GM21529 (cell line): ENCODE measurements at regions not wholly inside any gene's neighbourhood (a gene's known extent, or its start where the extent isn't known, plus 50 kb on each side); places are given as distances from the start of the nearest gene placed in this dataset.

Experiments used
- ATAC-seq: cut with Tn5 transposase; IDR thresholded peaks from one replicate; pipeline ENCODE4 v1.9.1; 2021; ENCODE audit not compliant: unreplicated experiment

DNA sequence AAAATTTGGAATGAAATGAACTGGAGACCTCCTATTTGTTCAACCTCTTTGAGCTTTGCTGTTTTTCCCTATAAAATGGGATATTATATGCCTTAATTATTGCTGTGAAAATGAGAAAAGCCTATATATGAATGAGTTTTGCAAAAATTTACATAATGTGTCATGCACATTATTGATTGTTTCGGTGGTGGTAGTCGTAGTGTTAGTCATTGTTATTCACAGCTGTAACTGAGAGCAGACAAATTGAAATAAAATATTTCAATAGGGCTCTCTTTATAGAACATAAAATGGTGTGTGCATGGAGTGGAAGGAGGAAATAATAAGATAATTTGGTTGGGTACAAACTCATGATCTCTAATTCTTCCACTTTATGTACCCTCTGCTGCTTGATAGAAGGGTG, 153.7 kb upstream of the GADL1 start:
- ATAC-seq = no peak

DNA sequence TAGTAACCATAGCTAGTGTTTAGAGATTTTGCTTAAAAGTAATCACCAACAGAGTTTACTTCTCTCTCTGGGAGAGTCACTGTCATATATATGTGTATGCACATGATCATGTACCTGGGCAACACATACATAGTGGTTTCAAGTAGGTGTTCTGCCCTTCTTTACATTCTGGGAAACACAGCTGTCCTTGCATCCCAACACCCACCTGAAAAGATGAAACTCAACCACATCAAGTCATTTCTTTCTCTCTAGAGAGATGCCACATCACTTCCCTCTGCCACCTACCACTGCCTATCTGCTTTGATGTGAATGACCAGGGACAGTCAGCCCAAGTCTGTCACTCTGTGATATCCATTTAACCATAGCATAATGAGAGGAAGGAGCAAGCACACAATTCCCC, 155.8 kb upstream of the GADL1 start:
- ATAC-seq = no peak

DNA sequence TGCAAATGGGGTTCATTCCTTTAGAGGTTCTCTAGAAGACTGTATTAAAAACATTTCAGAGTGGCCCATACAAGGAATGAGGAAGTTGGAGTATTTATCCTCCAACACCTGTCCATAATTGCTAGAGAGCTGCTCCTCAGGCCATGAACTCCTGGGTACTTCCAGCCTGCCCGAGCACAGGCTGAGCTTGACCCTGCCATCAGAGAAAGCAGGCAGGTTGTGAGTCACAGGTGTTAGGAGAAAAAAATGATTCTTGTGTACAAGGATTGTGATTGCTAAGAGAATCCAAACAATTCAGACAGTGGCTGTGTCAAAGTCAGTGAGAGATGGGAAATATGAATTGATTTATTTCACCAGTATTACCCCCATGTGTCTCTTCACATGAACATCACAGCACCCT, 156.8 kb upstream of the GADL1 start:
- ATAC-seq = no peak

DNA sequence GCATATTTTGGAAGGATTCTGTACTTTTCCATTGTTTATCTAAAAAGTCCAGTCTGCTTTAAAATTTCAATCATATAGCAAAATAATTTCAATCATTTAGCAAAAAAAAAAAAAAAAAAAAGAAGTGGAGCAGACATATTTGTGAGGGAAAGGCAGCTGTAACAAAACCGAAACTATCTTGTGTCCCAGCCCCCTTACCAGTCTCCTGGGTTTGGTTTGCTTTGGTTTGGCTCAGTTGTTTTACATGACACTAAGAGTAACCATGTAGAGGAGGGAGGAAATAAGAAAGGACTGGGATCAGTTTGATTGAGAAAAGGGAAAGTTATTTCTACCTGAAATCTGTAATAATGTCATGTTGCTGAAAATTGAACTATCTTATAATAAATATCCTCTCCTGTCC, 158.8 kb upstream of the GADL1 start:
- no peak for ATAC-seq

DNA sequence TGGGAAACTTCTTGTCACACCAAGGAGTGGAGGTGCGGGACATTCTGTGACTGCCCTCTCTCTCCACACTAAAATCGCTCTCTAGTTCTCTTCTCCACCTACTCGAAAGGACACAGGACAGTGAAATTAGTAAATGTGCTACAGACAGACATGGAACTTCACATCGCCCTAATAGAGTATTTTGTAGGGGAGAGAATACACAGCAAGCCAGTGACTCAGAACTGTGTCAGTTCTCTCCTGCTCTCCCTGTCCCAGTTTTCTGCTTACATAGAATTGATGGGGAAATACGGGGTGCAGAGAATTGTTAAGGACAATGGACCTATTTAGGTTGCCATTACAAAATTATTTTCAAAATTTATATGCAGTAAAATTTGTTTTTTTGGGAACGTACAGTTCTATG, 159.6 kb upstream of the GADL1 start:
- ATAC-seq = no peak

DNA sequence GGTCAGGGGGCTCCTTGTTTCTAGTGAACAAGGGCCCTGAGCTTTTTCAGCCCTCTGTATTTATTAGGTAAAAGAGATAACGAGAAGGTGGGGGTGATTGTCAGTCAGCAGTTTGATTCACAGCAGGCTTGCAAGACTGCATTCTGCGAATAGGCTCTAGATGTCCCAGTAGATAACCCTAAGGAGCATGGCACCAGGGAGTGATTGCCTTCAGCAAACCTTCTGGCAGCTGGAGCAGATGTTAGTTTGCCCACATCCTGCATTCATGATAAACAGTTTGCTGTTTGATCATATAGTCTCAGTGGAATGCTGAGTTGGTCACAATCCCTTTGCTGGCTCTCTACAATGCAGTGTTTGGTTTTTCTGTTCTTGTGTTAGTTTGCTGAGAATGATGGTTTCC, 161.3 kb upstream of the GADL1 start:
- ATAC-seq = no peak

DNA sequence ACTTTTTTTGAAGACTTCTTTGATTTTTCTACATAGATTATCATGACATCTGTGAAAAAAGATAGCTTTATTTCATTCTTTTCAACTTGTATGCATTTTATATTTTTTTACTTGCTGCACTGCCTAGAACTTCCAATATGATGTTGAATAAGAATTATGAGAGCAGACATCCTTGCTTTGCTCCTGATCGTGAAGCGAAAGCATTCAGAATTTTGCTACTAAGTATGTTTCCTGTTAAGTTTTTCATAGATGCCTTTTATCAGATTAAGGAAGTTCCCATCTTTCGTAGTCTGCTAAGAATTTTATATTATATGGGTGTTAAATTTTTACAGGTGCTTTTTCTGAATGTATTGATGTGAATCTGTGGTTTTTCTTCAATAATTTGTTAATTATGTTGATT, 163.4 kb upstream of the GADL1 start:
- ATAC-seq = no peak

DNA sequence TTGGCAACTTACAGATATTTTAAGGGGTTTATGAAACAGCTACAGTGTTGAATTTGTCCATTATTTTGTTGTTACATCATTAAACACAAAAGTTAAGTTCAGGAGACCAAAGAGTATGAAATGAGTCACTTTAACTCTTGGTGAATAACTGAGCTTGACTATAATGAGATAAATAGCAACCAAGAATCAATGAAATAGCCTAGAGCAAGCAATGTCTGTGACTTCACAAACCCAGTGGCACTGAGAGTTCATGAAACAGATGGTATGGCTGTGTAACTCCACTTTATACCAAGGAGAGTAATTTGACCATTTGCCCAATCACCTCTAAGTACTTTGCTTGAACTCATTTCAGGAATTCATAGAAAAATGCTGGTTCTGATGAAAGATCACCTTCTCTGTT, 169.6 kb upstream of the GADL1 start:
- no peak for ATAC-seq

DNA sequence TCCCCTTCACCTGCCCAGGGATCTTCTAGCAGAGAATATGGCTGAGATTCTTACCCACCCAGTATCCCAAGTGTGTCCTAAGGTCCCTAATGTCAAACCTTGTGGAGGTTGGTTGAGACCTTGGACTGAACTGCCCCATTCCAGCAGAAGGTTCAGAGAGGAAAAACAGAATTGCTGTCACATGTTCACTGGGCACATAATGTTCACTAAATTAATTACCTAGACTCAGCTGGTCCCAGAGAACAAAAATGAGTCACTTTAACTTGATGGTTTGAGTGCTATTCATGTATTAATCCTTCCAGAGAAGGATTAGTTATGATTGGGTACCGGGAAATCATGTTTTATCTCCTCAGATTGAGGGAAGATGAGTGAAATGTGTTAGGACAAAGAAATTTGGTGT, 171.3 kb upstream of the GADL1 start:
- no peak for ATAC-seq

DNA sequence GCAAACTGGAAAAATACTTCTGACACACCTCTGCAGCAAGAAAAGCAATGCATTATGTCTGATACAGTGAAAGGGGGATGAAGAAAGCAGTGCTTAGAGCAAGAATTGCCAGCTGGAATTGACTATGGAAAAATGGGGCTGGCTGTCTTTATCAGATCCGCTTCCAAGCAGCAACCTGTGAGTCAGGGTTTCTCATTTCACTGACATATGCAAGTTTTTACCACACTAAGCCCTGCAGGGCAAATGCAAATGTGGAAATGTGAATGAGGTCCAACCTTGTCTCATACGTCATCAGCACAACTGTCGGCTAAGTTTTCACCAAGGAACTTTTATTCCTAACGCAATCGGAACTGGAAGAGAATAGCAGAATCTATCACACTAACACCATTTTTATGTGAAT, 172.5 kb upstream of the GADL1 start:
- no peak for ATAC-seq

DNA sequence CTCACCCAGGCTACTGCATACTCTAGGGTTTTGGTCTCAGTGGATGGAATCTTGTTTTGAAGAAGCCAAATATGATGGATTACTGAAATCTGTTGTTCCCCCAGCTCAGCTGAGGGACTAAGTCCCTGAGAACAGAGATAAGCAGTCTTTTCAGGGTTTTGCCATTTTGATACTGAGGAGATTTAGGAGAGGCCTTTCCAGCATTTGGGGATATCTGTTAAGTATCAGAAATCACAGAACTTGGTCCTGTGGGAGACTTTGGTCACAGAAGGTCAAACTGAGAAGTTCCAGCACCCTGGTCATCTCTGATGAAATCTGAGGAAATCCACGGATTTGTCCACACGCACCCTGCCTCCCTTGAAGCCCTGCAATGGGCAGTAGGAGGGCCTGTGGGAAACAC, 181.0 kb upstream of the GADL1 start:
- ATAC-seq = no peak

DNA sequence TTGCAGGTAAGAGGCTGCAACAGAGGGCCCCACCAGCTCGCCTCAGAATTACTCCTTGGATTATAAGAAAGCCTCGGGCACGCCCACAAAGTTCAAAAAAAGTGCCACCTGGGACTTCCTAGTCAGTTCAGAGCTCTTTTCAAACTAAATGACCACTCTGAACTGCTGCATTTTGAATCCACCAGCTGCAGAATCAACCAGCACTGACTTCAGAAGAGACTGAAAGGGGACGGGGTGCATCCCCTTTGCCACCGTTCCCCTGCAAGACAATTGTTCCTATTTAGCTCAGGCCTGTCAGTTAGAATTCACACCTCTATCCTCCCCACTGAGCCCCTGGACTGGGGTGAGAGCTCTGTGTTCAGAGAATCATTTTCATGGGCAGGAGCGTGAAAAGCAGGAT, 181.4 kb upstream of the GADL1 start:
- no peak for ATAC-seq

DNA sequence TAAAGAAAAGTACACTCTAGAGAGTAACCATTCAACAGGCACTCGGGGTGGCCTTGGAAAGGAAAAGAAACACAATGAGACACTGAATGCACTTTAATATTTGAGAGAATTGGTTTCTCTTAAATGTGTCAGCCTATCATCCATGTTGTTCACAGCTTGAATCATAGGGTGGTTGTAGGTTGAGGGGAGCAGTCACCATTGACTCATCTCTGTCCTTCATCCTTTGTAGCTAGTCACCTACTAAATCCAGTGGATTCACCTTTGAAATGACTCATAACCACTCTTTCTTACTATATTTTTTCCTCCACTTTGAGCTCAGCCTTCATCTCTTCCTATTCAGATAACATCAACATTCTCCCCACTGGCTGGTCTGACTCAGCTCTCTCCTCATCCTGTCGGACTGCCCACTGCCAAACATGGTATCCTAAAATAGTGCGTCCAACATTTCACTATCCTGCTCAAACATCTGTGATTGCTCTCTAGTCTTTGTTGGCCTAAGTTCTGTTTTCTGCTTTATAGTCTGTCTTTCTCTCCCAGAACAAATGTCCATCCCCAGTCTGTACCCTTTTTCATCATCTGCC, 182.7 kb upstream of the GADL1 start:
- ATAC-seq = peak; percentile 63

DNA sequence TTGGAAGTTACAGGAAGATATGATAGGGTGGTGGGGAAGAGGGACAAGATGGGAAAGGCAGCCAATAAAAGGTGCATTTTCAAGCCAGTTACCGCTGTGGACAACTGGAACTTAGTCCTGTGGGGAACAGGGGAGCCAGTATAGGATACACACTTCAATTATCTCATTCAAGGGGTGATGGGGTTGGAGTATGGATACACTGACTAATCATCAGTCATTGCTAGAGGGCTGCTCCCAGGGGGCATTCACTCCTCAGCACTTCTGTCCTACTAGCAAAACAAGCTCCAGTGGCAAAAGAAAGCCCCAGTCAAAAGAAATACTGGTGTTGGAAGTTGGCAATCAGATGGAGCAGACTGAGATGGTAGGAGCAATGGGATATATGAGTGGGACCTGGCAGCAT, 183.4 kb upstream of the GADL1 start:
- no peak for ATAC-seq

DNA sequence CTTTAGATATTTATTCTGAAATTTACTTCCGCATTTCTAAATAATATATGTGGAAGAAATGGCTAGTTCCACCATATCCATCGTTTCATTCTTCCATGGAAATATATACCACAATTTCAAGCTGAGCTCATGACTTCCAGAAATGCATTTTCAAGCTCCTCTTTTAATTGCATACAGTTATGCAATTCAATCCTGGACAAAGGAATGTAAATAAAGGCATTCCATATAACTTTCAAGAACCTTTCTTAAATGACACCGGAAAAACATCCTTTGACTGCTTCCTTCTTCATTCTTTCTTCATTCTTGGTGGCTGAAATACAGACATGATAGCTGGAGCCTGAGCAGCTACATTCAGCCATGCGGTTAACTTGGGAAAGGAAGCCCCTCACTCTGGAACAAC, 185.2 kb upstream of the GADL1 start:
- ATAC-seq = no peak

DNA sequence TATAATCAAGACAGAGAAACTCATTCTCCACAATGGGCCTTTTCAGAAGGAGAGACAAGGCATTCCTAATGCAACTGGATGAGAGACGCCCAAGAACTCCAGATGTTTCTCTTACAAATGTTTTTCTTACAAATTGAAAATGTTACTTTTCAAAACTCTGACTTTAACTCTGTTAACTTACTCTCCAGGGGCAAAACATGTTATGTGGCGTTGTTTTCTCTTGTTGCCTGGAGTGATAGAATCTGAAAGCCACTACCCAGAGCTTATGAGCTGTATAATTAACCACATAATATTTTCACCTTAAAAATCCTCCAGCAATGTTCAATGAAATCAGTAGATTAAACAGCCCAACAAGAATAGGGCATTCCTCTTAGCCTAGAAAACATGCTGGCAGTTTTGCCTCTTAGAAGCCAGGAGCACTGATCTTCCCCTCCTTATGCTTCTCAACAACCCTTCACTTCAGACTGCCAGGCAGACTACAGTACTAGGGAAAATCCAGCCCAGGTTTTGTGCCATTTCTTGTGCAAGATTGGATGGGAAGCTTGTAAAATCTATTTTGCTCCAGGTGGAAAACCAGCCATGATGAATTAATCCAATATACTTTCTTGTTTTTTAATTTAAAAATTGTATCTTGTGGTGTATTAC, 186.7 kb upstream of the GADL1 start:
- no peak for ATAC-seq

DNA sequence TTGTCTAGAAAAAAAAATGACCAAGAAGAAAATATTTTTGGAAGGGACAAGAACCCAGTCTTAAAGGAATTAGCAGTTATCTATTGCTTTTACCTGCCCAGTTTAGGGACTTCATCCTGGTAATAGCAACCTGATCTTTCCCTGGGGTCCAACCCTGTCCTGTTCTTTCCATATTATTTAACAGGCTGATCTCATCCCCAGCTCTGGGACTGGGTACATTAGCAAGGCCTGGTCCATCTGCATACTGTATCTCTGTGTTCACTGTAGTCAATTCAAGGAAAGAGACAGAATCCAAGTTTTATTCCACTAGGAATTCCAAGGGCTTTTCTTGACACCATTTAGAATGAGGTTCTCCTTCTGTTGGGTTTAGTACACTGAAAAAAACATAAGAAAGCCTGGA, 191.7 kb upstream of the GADL1 start:
- ATAC-seq = no peak

DNA sequence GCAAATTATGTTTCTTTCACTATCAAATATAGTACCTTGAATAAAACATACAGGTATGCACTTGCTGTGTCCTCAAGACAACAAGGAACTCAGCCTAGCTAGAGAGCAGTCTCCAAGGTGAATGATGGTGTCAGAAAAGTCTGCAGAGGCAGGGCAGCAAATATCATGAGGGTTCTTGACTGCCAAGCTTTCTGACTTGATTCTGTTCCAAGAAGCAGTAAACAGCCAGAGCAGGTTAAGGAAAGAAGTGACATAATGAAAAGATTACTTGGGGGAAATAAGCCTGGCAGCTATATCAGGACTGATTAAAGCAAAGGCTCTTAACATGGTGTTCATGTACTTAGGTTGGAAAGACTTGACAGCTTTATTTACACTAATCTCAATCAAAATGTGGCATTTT, 192.2 kb upstream of the GADL1 start:
- no peak for ATAC-seq

DNA sequence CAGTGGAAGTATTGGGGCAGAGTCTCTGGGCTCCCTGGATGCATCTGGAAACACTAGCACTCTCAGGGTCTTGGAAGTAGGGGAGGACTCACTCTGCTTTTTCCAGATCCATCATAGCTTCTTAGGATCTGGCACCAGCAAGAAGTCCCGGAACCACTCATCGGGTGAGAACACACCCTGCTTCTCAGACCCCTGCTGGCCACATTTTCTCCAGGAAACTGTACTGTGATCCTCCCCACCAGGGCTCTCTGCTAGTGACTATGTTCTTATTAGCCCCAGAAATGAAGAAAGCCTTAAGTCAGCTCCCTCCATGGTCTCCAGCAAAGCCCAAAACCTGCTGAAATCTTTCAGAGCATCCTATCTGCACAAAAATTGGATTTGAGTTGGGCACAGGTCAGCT, 197.3 kb upstream of the GADL1 start:
- ATAC-seq = no peak

DNA sequence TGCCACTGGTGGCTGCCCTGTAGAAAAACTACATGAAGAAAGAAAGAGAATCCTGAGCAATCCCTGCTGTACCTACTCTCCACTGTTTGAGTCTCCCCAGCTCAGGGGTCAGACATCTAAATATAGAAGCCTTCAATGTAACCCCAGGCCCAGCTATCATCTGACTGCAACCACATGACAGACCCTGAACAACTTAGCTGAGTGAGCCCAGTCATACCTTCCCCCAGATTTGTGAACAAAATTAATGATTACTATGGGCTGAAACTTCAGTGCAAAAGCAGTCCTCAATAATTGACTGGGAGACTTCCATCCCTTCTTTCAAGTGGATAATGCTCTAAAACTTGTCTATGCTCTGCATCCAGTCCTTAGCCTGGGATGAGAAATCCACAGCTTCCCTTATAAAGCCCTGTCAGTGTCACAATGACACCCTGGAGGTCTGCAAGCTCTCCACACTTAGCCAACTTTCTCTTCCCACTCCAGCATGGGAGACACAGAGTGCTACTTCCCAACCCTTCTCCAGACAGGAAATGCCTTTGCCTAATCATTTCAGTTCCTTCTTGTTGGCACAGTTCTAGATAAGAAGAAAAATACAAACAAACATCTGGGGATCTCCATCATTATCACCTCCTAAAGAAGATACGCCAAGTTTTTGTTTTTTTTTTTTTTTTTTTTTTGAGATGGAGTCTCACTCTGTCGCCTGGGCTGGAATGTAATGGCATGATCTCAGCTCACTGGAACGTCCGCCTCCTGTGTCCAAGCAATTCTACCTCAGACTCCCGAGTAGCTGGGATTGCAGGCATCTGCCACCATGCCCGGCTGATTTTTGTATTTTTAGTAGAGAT, 198.5 kb upstream of the GADL1 start:
- no peak for ATAC-seq

DNA sequence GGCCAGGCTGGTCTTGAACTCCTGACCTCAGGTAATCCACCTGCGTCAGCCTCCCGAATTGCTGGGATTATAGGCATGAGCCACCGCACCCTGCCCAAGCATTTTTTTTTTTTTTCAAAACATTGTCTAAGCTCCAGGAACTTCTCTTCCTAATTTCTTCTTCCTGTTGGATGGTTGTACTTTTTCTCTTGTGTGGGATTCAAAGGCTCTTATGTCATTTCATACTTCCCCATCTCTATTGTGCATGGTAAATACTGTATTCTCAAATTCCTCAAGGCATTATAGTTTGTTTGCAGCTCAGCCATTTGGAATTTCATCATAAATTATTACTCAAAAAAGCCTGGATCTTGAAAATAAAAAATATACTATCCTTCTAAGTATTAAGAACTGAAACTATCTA, 199.1 kb upstream of the GADL1 start:
- ATAC-seq = no peak

DNA sequence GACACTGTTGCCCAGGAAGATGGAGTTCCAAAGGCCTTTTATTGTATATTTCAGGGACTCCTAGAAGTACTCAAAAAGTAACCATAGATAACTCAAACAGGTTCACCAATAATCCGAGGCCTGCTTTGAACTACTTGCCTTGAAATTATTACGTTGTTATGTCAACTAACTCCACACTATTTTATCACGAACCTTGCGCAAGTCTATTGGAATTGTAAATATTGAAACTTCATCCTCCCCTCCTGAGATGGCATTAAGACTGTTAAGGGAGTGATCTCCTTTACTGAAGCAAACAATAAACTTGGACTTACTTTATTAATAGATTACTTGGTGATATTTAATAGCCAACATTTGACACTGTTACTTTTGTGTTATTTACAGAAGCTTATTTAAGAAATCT, 199.6 kb upstream of the GADL1 start:
- ATAC-seq = no peak

DNA sequence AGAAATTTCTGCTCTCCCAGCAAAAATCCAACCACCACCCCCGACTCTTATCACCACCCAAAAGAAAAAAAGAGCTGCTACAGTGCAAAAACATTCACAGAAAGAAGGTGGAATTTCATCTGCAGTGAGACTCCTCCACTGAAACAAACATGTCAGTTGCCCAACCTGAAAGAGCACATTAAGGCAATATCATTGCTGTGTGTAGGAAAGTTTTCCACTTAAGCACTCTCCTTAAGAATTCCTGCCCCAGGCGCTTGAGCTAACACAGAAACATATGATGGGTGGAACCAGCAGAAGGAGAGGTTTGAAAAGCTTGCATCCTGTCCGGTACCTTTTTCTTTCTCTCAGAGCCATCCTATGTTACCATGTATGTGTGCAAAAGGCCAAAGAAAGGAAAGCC, 200.8 kb upstream of the GADL1 start:
- no peak for ATAC-seq
